Panc1 (cell line): ENCODE measurements at regions not wholly inside any gene's neighbourhood (a gene's known extent, or its start where the extent isn't known, plus 50 kb on each side); places are given as distances from the start of the nearest gene placed in this dataset.

ENCODE experiments used
- ATAC-seq: fragments of 200-7000 bp; cut with Tn5 transposase; 2 replicates; pipeline ENCODE4 v1.9.1; 2020; ENCODE audit warnings: mild to moderate bottlenecking, moderate library complexity
- BruUV-seq: library from RNA; stranded (reverse); fragments of 400-500 nt; replicated peaks from 2 replicates; lab custom pipeline; 2021; lab: Mats Ljungman, UMichigan
- CTCF ChIA-PET: fragments of 300-600 bp; sonication (Branson Sonifier 250); formaldehyde crosslinking; loops from one replicate; lab custom pipeline; 2022; ENCODE audit warnings: antibody characterized with exemption; lab: Charles Lee
- POLR2A ChIA-PET: fragments of 300-600 bp; sonication (Branson Sonifier 250); formaldehyde crosslinking; loops from one replicate; lab custom pipeline; 2022; ENCODE audit warnings: antibody characterized with exemption; lab: Charles Lee
- DNase-seq: peaks from one replicate; pipeline ENCODE4 v3.0.0-alpha.2; 2010; ENCODE audit warnings: low read depth, low spot score
- H3K27ac ChIP-seq: 2 replicates; pipeline ENCODE4 v1.5.1; 2011; ENCODE audit warnings: mild to moderate bottlenecking, low read length, inconsistent platforms
- H3K27me3 ChIP-seq: fragments of 200-500 bp; sonication (Bioruptor generic); 2 replicates; pipeline ENCODE4 v1.6.0; 2014; ENCODE audit warnings: low read length, inconsistent platforms; ENCODE audit not compliant: control insufficient read depth, insufficient read depth
- H3K36me3 ChIP-seq: fragments of 200-500 bp; sonication (Bioruptor generic); 2 replicates; pipeline ENCODE4 v1.5.1; 2014; ENCODE audit warnings: inconsistent platforms, mild to moderate bottlenecking, low read length, moderate library complexity; ENCODE audit not compliant: control insufficient read depth, insufficient read depth
- H3K4me1 ChIP-seq: 2 replicates; pipeline ENCODE4 v1.5.1; 2011; ENCODE audit warnings: inconsistent platforms, mild to moderate bottlenecking, low read length, moderate library complexity; ENCODE audit not compliant: control insufficient read depth, insufficient read depth
- H3K4me3 ChIP-seq, 2 experiments: 2 replicates each; pipeline ENCODE4 v1.5.1; 2011 to 2012; ENCODE audit warnings: low read depth in 2 of 2, low read length in 2 of 2, mild to moderate bottlenecking in 2 of 2, inconsistent platforms in 1 of 2, moderate library complexity in 1 of 2
- H3K9me3 ChIP-seq: fragments of 200-500 bp; sonication (Bioruptor generic); 2 replicates; pipeline ENCODE4 v1.5.1; 2014; ENCODE audit warnings: low read depth, mild to moderate bottlenecking, inconsistent platforms, low read length, moderate library complexity; ENCODE audit not compliant: control insufficient read depth, insufficient read depth
- POLR2AphosphoS5 ChIP-seq: IDR thresholded peaks from 2 replicates; pipeline ENCODE4 v1.6.1; 2012; ENCODE audit warnings: mild to moderate bottlenecking, low read depth, low read length, moderate library complexity
- SIN3A ChIP-seq: IDR thresholded peaks from 2 replicates; pipeline ENCODE4 v1.6.1; 2012; ENCODE audit warnings: low read depth, mild to moderate bottlenecking, low read length, moderate library complexity, borderline replicate concordance; ENCODE audit not compliant: insufficient read depth
- TCF7L2 ChIP-seq: IDR thresholded peaks from 2 replicates; pipeline ENCODE4 v1.6.1; 2011; ENCODE audit warnings: mild to moderate bottlenecking, low read depth, low read length, inconsistent platforms
- in situ Hi-C: cut with HindIII; loops from 2 replicates; pipeline ENCODE4 v1.10.0; 2016; ENCODE audit warnings: low sequenced_read_pairs, low pct_unique_long_range_greater_than_20kb
- intact Hi-C: fragments of 100-400 bp; cut with micrococcal nuclease; formaldehyde crosslinking; loops from one replicate; pipeline ENCODE4 v1.10.0; 2022; ENCODE audit not compliant: unreplicated experiment
- TF ChIP-seq, protein P1 (sequence below): fragments of 450-650 bp; IDR thresholded peaks from 2 replicates; pipeline ENCODE4 v1.5.1; 2017; ENCODE audit warnings: mild to moderate bottlenecking
- TF ChIP-seq, protein P2 (sequence below), 2 experiments: IDR thresholded peaks; 2 replicates each; pipeline ENCODE4 v1.6.1; 2011 to 2012; ENCODE audit warnings: low read depth in 2 of 2, control low read depth in 1 of 2, low read length in 1 of 2, mild to moderate bottlenecking in 1 of 2, moderate library complexity in 1 of 2; ENCODE audit not compliant: insufficient read depth in 1 of 2

DNA sequence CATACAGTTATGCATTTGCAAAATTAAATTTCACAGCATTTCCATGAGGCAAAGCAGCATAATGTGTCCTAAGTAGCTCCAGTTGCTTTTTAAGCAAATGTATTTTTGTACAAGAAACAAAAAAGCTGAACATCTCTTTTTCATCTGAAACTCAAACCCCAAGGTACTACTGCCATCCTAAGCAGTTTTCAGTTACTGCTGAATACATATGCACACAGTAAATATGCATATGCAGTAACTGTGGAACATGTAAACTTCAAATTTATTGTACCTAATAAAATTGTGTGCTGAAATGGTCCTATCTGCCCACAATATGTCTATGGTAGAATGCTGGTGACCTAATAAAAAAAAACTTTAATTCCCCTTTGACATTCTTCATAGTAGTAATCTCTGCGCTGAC lies 458.6 kb upstream of the INTU start:
- Histone ChIP-seq H3K36me3 (no peaks in the 10 kb centered on the region), H3K27me3 (no peaks in the 10 kb centered on the region), H3K9me3 (no peaks in the 10 kb centered on the region), H3K27ac (no peak overlapping the region), H3K4me1 (no peaks in the 10 kb centered on the region), H3K4me3 (no peak overlapping the region)
- intact Hi-C loops, result no loop called here
- DNase-seq (no peak), ATAC-seq (no peak)
- no peak for TF ChIP-seq TCF7L2
- no peak for TF ChIP-seq SIN3A
- TF ChIP-seq, protein P1, sequence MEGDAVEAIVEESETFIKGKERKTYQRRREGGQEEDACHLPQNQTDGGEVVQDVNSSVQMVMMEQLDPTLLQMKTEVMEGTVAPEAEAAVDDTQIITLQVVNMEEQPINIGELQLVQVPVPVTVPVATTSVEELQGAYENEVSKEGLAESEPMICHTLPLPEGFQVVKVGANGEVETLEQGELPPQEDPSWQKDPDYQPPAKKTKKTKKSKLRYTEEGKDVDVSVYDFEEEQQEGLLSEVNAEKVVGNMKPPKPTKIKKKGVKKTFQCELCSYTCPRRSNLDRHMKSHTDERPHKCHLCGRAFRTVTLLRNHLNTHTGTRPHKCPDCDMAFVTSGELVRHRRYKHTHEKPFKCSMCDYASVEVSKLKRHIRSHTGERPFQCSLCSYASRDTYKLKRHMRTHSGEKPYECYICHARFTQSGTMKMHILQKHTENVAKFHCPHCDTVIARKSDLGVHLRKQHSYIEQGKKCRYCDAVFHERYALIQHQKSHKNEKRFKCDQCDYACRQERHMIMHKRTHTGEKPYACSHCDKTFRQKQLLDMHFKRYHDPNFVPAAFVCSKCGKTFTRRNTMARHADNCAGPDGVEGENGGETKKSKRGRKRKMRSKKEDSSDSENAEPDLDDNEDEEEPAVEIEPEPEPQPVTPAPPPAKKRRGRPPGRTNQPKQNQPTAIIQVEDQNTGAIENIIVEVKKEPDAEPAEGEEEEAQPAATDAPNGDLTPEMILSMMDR, result no peak
- TF ChIP-seq POLR2AphosphoS5, result no peak
- TF ChIP-seq, protein P2, sequence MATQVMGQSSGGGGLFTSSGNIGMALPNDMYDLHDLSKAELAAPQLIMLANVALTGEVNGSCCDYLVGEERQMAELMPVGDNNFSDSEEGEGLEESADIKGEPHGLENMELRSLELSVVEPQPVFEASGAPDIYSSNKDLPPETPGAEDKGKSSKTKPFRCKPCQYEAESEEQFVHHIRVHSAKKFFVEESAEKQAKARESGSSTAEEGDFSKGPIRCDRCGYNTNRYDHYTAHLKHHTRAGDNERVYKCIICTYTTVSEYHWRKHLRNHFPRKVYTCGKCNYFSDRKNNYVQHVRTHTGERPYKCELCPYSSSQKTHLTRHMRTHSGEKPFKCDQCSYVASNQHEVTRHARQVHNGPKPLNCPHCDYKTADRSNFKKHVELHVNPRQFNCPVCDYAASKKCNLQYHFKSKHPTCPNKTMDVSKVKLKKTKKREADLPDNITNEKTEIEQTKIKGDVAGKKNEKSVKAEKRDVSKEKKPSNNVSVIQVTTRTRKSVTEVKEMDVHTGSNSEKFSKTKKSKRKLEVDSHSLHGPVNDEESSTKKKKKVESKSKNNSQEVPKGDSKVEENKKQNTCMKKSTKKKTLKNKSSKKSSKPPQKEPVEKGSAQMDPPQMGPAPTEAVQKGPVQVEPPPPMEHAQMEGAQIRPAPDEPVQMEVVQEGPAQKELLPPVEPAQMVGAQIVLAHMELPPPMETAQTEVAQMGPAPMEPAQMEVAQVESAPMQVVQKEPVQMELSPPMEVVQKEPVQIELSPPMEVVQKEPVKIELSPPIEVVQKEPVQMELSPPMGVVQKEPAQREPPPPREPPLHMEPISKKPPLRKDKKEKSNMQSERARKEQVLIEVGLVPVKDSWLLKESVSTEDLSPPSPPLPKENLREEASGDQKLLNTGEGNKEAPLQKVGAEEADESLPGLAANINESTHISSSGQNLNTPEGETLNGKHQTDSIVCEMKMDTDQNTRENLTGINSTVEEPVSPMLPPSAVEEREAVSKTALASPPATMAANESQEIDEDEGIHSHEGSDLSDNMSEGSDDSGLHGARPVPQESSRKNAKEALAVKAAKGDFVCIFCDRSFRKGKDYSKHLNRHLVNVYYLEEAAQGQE (IDR thresholded peaks at IDR 0.05; ENCODE audit: insufficient read depth in 1 of 2, low read depth in 2 of 2, low read length in 1 of 2), result no peak
- CTCF ChIA-PET, result no interaction called here
- POLR2A ChIA-PET, result no interaction called here
- in situ Hi-C loops, result no loop called here
- BruUV-seq, result no TSS peak

DNA sequence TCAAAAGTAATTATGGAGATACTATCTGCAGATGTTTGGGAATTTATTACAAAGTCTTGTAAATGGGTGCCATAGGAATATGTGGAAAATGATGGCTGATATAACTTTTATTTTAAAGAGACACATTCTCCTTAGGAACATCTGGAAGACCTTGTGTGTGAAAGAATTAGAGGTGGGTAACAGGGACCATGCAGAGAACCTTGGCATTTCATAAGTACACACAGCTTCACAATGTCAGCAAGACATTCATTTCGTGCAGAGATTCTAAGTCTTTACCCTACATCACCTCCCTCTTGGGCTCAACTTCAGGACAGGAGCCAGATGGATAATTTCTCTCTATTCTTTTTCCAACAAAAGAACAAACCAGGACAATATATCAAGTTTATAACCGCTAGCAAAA lies 458.1 kb upstream of the INTU start:
- intact Hi-C loops (no loop called here), in situ Hi-C loops (no loop called here)
- ChIA-PET CTCF (no interaction called here), POLR2A (no interaction called here)
- H3K36me3 ChIP-seq, result no peaks in the 10 kb centered on the region
- ATAC-seq, result no peak
- no peak overlapping the region for H3K4me3 ChIP-seq
- no peak for DNase-seq
- no peaks in the 10 kb centered on the region for H3K9me3 ChIP-seq
- BruUV-seq, result no TSS peak
- H3K27ac ChIP-seq, result no peak overlapping the region
- no peaks in the 10 kb centered on the region for H3K27me3 ChIP-seq
- no peaks in the 10 kb centered on the region for H3K4me1 ChIP-seq
- TF ChIP-seq, protein P1, result no peak
- TF ChIP-seq, protein P2 (IDR thresholded peaks at IDR 0.05; ENCODE audit: insufficient read depth in 1 of 2, low read depth in 2 of 2, low read length in 1 of 2), result no peak
- TF ChIP-seq TCF7L2 (no peak), SIN3A (no peak), POLR2AphosphoS5 (no peak)
